GM12892 (cell line): ENCODE measurements at regions not wholly inside any gene's neighbourhood (a gene's known extent, or its start where the extent isn't known, plus 50 kb on each side); places are given as distances from the start of the nearest gene placed in this dataset.

Experiments
- POLR2A ChIP-seq: IDR thresholded peaks from 2 replicates; pipeline ENCODE4 v1.6.1; 2011; ENCODE audit warnings: low read depth, low read length, control low read depth
- POLR2AphosphoS5 ChIP-seq: IDR thresholded peaks from 2 replicates; pipeline ENCODE4 v1.6.1; 2011; ENCODE audit warnings: low read depth, low read length, control low read depth
- TAF1 ChIP-seq: IDR thresholded peaks from 2 replicates; pipeline ENCODE4 v1.6.1; 2011; ENCODE audit warnings: low read depth, mild to moderate bottlenecking, control low read depth, low read length, borderline replicate concordance

GRCh38 chr13:50711131-50711815, 132.2 kb downstream of the DLEU7 start:
- TF ChIP-seq POLR2A: no peak
- no peak for TF ChIP-seq TAF1
- no peak for TF ChIP-seq POLR2AphosphoS5
